WERI-Rb-1 (cell line): ENCODE measurements at regions not wholly inside any gene's neighbourhood (a gene's known extent, or its start where the extent isn't known, plus 50 kb on each side); places are given as distances from the start of the nearest gene placed in this dataset.
A peak's percentile ranks its signal among the peaks of the same experiment; 100 is the strongest.

Source experiments
- DNase-seq: peaks from one replicate; pipeline ENCODE4 v3.0.0-alpha.2; 2020
- H3K27ac ChIP-seq: fragments of 250-450 bp; sonication (Bioruptor Pico); 2 replicates; pipeline ENCODE4 v1.5.1; 2020; ENCODE audit warnings: mild to moderate bottlenecking, moderate library complexity
- H3K27me3 ChIP-seq: fragments of 250-450 bp; sonication (Bioruptor Pico); 2 replicates; pipeline ENCODE4 v1.5.1; 2021; ENCODE audit warnings: mild to moderate bottlenecking, low read depth, moderate library complexity; ENCODE audit not compliant: insufficient read depth, severe bottlenecking
- H3K36me3 ChIP-seq: fragments of 250-450 bp; sonication (Bioruptor Pico); 2 replicates; pipeline ENCODE4 v1.5.1; 2020; ENCODE audit warnings: mild to moderate bottlenecking, moderate library complexity
- H3K4me3 ChIP-seq: 2 replicates; pipeline ENCODE4 v1.5.1; 2011; ENCODE audit warnings: low read depth, mild to moderate bottlenecking, control low read depth, low read length
- H3K9me3 ChIP-seq: fragments of 250-450 bp; sonication (Bioruptor Pico); 2 replicates; pipeline ENCODE4 v1.5.1; 2021; ENCODE audit warnings: mild to moderate bottlenecking, moderate library complexity; ENCODE audit not compliant: severe bottlenecking
- TF ChIP-seq, protein P1 (sequence below): IDR thresholded peaks from 2 replicates; pipeline ENCODE4 v1.5.1; 2011; ENCODE audit warnings: low read depth, mild to moderate bottlenecking, control low read depth, inconsistent platforms, low read length

DNA sequence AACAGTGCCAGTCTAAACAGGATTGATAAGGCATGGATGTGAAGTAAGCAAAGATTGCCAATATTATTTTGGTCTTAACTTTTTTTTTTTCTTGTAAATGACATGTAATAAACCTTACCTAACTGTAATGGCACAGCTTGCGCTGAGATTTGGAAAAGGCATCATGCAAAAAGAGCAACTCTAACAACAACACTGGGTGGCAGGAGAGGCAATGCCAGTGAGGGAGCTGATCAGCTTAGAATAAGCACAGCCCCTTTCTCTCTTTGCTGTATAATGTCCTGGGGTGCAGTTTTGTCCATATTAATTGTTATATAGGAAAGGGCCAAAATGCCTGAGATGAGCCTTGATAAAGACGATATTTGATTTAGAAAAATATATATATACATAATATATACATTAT is 1589.7 kb upstream of the FLRT2 start:
- Histone ChIP-seq H3K27me3 (no peaks in the 10 kb centered on the region), H3K4me3 (no peak overlapping the region), H3K9me3 (no peaks in the 10 kb centered on the region), H3K27ac (no peak overlapping the region), H3K36me3 (no peaks in the 10 kb centered on the region)
- TF ChIP-seq, protein P1, sequence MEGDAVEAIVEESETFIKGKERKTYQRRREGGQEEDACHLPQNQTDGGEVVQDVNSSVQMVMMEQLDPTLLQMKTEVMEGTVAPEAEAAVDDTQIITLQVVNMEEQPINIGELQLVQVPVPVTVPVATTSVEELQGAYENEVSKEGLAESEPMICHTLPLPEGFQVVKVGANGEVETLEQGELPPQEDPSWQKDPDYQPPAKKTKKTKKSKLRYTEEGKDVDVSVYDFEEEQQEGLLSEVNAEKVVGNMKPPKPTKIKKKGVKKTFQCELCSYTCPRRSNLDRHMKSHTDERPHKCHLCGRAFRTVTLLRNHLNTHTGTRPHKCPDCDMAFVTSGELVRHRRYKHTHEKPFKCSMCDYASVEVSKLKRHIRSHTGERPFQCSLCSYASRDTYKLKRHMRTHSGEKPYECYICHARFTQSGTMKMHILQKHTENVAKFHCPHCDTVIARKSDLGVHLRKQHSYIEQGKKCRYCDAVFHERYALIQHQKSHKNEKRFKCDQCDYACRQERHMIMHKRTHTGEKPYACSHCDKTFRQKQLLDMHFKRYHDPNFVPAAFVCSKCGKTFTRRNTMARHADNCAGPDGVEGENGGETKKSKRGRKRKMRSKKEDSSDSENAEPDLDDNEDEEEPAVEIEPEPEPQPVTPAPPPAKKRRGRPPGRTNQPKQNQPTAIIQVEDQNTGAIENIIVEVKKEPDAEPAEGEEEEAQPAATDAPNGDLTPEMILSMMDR = peak; percentile 48
- no peak for DNase-seq

DNA sequence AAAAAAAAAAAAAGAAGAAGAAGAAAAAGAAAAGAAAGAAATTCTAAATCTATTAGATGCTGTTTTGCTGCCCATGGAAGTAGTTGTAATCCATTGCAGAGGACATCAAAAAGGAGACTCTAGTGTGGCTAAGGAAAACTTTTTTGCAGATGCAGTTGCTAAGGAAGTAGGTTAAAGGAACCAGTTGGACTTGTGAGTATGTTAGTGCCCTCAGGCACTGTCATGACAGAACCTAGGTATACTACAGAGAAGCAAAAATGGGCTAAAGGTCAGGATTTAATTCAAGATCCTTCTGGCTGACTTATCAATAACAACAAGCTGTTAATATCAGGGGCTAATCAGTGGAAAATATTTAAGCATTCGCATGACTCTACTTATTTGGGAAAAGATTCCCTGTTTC is 1571.6 kb upstream of the FLRT2 start:
- H3K27ac ChIP-seq = no peak overlapping the region
- H3K27me3 ChIP-seq = no peaks in the 10 kb centered on the region
- TF ChIP-seq, protein P1 = no peak
- no peaks in the 10 kb centered on the region for H3K36me3 ChIP-seq
- no peak overlapping the region for H3K4me3 ChIP-seq
- DNase-seq = no peak
- H3K9me3 ChIP-seq = no peaks in the 10 kb centered on the region

DNA sequence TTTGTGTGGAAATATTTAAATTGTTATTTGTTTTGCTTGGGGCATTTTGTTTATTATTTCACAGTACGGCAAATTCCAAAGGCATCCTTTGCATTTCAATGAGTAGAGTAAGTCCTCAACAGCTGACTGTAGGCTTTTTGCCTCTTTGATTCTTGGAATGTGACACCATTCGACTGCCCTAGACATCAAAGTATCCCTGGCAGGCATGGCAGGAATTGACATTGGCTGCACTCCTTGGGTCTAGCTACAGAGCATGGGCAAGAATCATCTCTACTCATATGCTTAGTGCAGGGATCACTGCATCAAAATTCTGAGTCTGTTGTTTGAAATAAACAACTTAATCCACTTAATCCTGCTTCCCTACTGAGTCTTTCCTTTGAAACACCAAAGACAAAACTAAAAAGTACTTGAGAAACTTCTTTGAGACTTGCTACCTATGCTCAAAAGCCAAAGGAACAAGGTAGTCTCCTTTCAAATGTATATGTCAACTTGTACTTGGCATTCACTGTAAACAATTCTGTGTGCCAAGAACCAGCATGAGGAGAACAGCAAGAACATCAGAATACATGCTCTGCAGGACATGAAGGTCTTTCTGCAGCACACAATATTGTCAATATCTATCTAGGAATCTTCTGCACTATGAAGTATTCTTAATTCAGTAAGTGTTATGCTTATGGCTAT is 1569.0 kb upstream of the FLRT2 start:
- Histone ChIP-seq H3K4me3 (no peak overlapping the region), H3K27me3 (no peaks in the 10 kb centered on the region), H3K9me3 (no peaks in the 10 kb centered on the region), H3K27ac (no peak overlapping the region), H3K36me3 (no peaks in the 10 kb centered on the region)
- TF ChIP-seq, protein P1 = no peak
- DNase-seq = no peak

DNA sequence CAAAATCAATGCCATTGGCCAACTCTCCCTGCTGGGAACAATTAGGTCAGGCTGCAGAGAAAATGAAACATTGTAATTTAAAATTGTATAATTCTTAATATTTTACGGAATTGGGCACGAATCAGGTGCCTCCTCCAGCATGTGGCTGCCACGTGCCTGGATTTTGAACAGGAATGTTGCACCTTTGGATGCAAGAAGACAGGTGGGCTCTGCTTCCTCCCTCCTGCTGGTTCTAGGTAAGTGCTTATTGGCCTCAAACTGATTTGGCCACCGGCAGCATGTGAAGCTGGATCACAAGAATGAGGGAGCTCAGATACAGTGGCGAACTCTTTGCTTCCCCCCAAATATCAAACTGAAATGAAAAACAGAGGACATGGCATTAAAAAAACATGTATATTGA is 1559.9 kb upstream of the FLRT2 start:
- DNase-seq = no peak
- Histone ChIP-seq H3K27me3 (no peaks in the 10 kb centered on the region), H3K9me3 (no peaks in the 10 kb centered on the region), H3K36me3 (no peaks in the 10 kb centered on the region), H3K4me3 (no peak overlapping the region), H3K27ac (no peak overlapping the region)
- TF ChIP-seq, protein P1 = no peak

DNA sequence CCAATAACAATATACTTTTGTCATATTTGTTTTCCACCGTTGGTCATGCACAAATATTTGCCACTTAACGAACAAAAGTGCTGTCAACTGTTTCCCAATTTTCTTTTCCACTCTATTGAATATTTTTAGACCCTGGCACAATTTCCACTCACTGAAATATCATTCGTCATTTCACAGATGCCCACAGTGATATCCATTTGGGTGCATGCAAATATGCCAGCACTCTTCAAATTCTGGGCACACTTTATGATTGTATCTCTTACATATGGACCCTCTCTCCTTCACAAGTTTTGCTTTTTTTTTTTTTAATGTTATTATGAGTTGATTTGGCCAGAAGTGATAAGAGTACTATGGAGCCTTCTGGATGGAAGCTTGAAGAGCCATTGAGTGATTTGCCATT is 1557.3 kb upstream of the FLRT2 start:
- no peaks in the 10 kb centered on the region for H3K36me3 ChIP-seq
- no peaks in the 10 kb centered on the region for H3K9me3 ChIP-seq
- H3K4me3 ChIP-seq = no peak overlapping the region
- no peak overlapping the region for H3K27ac ChIP-seq
- H3K27me3 ChIP-seq = no peaks in the 10 kb centered on the region
- no peak for DNase-seq
- TF ChIP-seq, protein P1 = no peak

DNA sequence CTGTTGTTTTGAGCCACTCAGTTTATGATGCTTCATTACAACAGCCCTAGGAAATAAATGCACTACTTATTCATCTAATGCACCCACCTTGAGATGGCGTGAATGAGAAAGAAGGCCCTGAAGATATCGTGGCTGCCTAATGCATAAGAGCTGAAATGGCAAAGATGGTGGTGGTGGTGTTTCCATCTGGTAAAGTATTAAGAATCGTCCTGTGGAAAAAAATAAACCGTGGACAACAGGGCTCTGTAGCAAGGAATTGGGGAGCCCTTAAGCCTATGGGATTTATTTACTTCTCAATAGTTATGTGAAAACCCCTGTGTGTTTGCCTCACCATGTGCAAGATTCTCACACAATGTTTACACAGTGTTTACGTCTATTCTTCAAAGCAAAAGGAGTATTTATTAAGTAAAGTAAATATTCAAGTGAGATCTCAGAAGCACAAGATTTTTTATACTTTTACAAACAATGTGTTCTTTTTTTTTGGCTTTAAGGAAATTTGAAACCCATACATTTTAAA is 1555.2 kb upstream of the FLRT2 start:
- Histone ChIP-seq H3K9me3 (no peaks in the 10 kb centered on the region), H3K4me3 (no peak overlapping the region), H3K27ac (no peak overlapping the region), H3K36me3 (no peaks in the 10 kb centered on the region), H3K27me3 (no peaks in the 10 kb centered on the region)
- TF ChIP-seq, protein P1 = no peak
- DNase-seq = no peak
